HEK293 (cell line): ENCODE measurements at regions not wholly inside any gene's neighbourhood (a gene's known extent, or its start where the extent isn't known, plus 50 kb on each side); places are given as distances from the start of the nearest gene placed in this dataset.

Experiments used
- CTCF ChIA-PET: fragments of 350-600 bp; formaldehyde crosslinking; extraction: SDS; loops from one replicate; lab custom pipeline; 2021; ENCODE audit warnings: antibody characterized with exemption; lab: Yijun Ruan, JAX
- POLR2A ChIA-PET: fragments of 300-600 bp; formaldehyde crosslinking; extraction: SDS; loops from one replicate; lab custom pipeline; 2020; ENCODE audit warnings: antibody characterized with exemption, inconsistent platforms; lab: Yijun Ruan, JAX
- H3K27ac ChIP-seq: fragments of 200-500 bp; sonication (Bioruptor generic); 2 replicates; pipeline ENCODE4 v1.5.1; 2014; ENCODE audit warnings: low read depth, low read length, control low read depth, inconsistent platforms; ENCODE audit errors: extremely low read depth
- H3K36me3 ChIP-seq, 2 experiments: fragments of 200-500 bp in 1 of 2; sonication (Bioruptor generic) in 1 of 2; 1 replicate in 1 of 2; 2 replicates in 1 of 2; pipeline ENCODE4 v1.5.1; 2014 to 2017; ENCODE audit warnings: inconsistent platforms in 2 of 2, low read length in 2 of 2; ENCODE audit not compliant: control insufficient read depth in 2 of 2, insufficient read depth in 1 of 2
- H3K4me1 ChIP-seq: fragments of 200-500 bp; sonication (Bioruptor generic); 2 replicates; pipeline ENCODE4 v1.5.1; 2014; ENCODE audit warnings: mild to moderate bottlenecking, low read length, inconsistent platforms; ENCODE audit not compliant: control insufficient read depth, insufficient read depth
- H3K4me3 ChIP-seq: 2 replicates; pipeline ENCODE4 v1.5.1; 2011; ENCODE audit warnings: low read depth, mild to moderate bottlenecking, control low read depth, low read length, moderate library complexity
- H3K9me3 ChIP-seq: fragments of 200-500 bp; sonication (Bioruptor generic); 2 replicates; pipeline ENCODE4 v1.5.1; 2014; ENCODE audit warnings: low read depth, low read length, inconsistent platforms; ENCODE audit not compliant: control insufficient read depth, insufficient read depth
- GLIS1 ChIP-seq: fragments of 450-650 bp; formaldehyde crosslinking; IDR thresholded peaks from 2 replicates; pipeline ENCODE4 v1.5.1; 2016; ENCODE audit warnings: missing biosample characterization, missing genetic modification characterization
- HOXA7 ChIP-seq: sonication (generic); formaldehyde crosslinking; IDR thresholded peaks from 2 replicates; pipeline ENCODE4 v1.8.1; 2022; ENCODE audit warnings: missing genetic modification reagents, borderline replicate concordance
- PRDM4 ChIP-seq: fragments of 450-650 bp; formaldehyde crosslinking; IDR thresholded peaks from 2 replicates; pipeline ENCODE4 v1.5.1; 2017; ENCODE audit warnings: missing biosample characterization, missing genetic modification characterization
- SETDB1 ChIP-seq: IDR thresholded peaks from one replicate; pipeline ENCODE4 v1.6.1; 2017; ENCODE audit warnings: mild to moderate bottlenecking, low read length, moderate library complexity, mixed read lengths; ENCODE audit not compliant: insufficient read length
- SP2 ChIP-seq: fragments of 450-650 bp; formaldehyde crosslinking; IDR thresholded peaks from 2 replicates; pipeline ENCODE4 v1.5.1; 2016; ENCODE audit warnings: missing biosample characterization, missing genetic modification characterization
- TCF7L2 ChIP-seq: IDR thresholded peaks from 2 replicates; pipeline ENCODE4 v1.6.1; 2011; ENCODE audit warnings: low read depth, mild to moderate bottlenecking, inconsistent platforms, low read length, moderate library complexity, borderline replicate concordance
- WT1 ChIP-seq: fragments of 450-650 bp; formaldehyde crosslinking; IDR thresholded peaks from 2 replicates; pipeline ENCODE4 v1.5.1; 2016; ENCODE audit warnings: missing biosample characterization, missing genetic modification characterization
- ZBTB21 ChIP-seq: fragments of 450-650 bp; formaldehyde crosslinking; IDR thresholded peaks from 2 replicates; pipeline ENCODE4 v1.5.1; 2017; ENCODE audit warnings: missing biosample characterization, missing genetic modification characterization
- ZBTB48 ChIP-seq: fragments of 450-650 bp; formaldehyde crosslinking; IDR thresholded peaks from 2 replicates; pipeline ENCODE4 v1.5.1; 2016; ENCODE audit warnings: missing biosample characterization, missing genetic modification characterization
- ZBTB7A ChIP-seq: fragments of 450-650 bp; formaldehyde crosslinking; IDR thresholded peaks from 2 replicates; pipeline ENCODE4 v1.5.1; 2016; ENCODE audit warnings: low read depth, missing biosample characterization, missing genetic modification characterization
- ZNF121 ChIP-seq: fragments of 450-650 bp; formaldehyde crosslinking; IDR thresholded peaks from 2 replicates; pipeline ENCODE4 v1.5.1; 2016; ENCODE audit warnings: missing biosample characterization, missing genetic modification characterization
- ZNF324 ChIP-seq: fragments of 450-650 bp; formaldehyde crosslinking; IDR thresholded peaks from 2 replicates; pipeline ENCODE4 v1.5.1; 2016; ENCODE audit warnings: missing biosample characterization, missing genetic modification characterization
- ZNF398 ChIP-seq: fragments of 450-650 bp; formaldehyde crosslinking; IDR thresholded peaks from 2 replicates; pipeline ENCODE4 v1.5.1; 2017; ENCODE audit warnings: missing biosample characterization, missing genetic modification characterization
- ZNF548 ChIP-seq: fragments of 450-650 bp; formaldehyde crosslinking; IDR thresholded peaks from 2 replicates; pipeline ENCODE4 v1.5.1; 2016; ENCODE audit warnings: missing biosample characterization, missing genetic modification characterization
- ZNF596 ChIP-seq: fragments of 450-650 bp; IDR thresholded peaks from 2 replicates; pipeline ENCODE4 v1.5.0; 2018; ENCODE audit warnings: missing biosample characterization, mild to moderate bottlenecking, missing genetic modification characterization, moderate library complexity
- ZNF664 ChIP-seq: fragments of 450-650 bp; formaldehyde crosslinking; IDR thresholded peaks from 2 replicates; pipeline ENCODE4 v1.5.1; 2016; ENCODE audit warnings: missing biosample characterization, missing genetic modification characterization
- ZNF670 ChIP-seq: fragments of 450-650 bp; formaldehyde crosslinking; IDR thresholded peaks from 2 replicates; pipeline ENCODE4 v1.5.1; 2016; ENCODE audit warnings: missing biosample characterization, missing genetic modification characterization, low read depth
- ZNF792 ChIP-seq: fragments of 450-650 bp; formaldehyde crosslinking; IDR thresholded peaks from 2 replicates; pipeline ENCODE4 v1.5.1; 2016; ENCODE audit warnings: missing biosample characterization, missing genetic modification characterization
- ZSCAN18 ChIP-seq: fragments of 450-650 bp; formaldehyde crosslinking; IDR thresholded peaks from 2 replicates; pipeline ENCODE4 v1.5.1; 2016; ENCODE audit warnings: missing biosample characterization, missing genetic modification characterization
- TF ChIP-seq, protein P1 (sequence below): fragments of 450-650 bp; formaldehyde crosslinking; IDR thresholded peaks from 2 replicates; pipeline ENCODE4 v1.5.1; 2016; ENCODE audit warnings: missing biosample characterization, missing genetic modification characterization
- TF ChIP-seq, protein P2 (sequence below): fragments of 450-650 bp; formaldehyde crosslinking; IDR thresholded peaks from 2 replicates; pipeline ENCODE4 v1.5.1; 2016; ENCODE audit warnings: missing biosample characterization, missing genetic modification characterization
- TF ChIP-seq, protein P3 (sequence below): fragments of 450-650 bp; formaldehyde crosslinking; IDR thresholded peaks from 2 replicates; pipeline ENCODE4 v1.5.1; 2016; ENCODE audit warnings: missing biosample characterization, missing genetic modification characterization, borderline replicate concordance
- TF ChIP-seq, protein P4 (sequence below): IDR thresholded peaks from 2 replicates; pipeline ENCODE4 v1.6.1; 2011; ENCODE audit warnings: mild to moderate bottlenecking, low read depth, low read length, borderline replicate concordance

DNA sequence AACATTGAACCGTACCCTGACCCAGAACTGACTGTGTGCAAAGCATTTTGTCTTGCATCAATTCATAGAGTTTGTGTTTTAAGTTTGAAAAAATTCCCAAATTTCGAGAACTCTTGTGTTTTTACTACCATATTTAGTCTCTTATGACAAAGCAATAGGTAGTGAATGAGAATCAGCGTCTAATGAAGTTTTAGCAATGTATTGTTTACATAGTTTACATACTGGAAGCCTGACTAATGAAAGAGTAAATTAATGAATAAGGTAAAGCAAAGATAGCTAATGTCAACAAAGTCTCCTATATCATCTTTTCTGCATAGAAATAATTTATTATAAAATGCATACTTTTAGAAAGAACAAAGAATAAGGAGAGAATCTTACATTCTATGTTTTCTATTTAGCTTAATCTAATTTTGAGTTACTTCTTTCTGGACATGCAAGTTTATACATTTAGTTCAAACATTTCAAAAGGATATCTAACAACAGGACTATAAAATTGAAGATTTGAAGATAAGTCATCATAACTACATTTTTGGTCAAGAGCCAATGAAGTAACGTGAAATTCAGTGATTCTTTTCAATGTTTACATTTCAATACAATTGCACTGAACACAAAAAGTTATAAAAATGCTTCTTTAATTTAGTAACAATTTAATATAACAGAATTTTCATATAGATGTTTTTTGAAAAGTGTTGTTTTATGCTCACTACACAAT lies 1943.7 kb downstream of the NCAM2 start (continued):
- TF ChIP-seq, protein P1, sequence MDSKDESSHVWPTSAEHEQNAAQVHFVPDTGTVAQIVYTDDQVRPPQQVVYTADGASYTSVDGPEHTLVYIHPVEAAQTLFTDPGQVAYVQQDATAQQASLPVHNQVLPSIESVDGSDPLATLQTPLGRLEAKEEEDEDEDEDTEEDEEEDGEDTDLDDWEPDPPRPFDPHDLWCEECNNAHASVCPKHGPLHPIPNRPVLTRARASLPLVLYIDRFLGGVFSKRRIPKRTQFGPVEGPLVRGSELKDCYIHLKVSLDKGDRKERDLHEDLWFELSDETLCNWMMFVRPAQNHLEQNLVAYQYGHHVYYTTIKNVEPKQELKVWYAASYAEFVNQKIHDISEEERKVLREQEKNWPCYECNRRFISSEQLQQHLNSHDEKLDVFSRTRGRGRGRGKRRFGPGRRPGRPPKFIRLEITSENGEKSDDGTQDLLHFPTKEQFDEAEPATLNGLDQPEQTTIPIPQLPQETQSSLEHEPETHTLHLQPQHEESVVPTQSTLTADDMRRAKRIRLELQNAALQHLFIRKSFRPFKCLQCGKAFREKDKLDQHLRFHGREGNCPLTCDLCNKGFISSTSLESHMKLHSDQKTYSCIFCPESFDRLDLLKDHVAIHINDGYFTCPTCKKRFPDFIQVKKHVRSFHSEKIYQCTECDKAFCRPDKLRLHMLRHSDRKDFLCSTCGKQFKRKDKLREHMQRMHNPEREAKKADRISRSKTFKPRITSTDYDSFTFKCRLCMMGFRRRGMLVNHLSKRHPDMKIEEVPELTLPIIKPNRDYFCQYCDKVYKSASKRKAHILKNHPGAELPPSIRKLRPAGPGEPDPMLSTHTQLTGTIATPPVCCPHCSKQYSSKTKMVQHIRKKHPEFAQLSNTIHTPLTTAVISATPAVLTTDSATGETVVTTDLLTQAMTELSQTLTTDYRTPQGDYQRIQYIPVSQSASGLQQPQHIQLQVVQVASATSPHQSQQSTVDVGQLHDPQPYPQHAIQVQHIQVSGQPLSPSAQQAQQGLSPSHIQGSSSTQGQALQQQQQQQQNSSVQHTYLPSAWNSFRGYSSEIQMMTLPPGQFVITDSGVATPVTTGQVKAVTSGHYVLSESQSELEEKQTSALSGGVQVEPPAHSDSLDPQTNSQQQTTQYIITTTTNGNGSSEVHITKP (tag by site-specific recombination) = no peak
- no peak for TF ChIP-seq SETDB1
- no peak for TF ChIP-seq HOXA7 (CRISPR knock-in tag)
- TF ChIP-seq, protein P2, sequence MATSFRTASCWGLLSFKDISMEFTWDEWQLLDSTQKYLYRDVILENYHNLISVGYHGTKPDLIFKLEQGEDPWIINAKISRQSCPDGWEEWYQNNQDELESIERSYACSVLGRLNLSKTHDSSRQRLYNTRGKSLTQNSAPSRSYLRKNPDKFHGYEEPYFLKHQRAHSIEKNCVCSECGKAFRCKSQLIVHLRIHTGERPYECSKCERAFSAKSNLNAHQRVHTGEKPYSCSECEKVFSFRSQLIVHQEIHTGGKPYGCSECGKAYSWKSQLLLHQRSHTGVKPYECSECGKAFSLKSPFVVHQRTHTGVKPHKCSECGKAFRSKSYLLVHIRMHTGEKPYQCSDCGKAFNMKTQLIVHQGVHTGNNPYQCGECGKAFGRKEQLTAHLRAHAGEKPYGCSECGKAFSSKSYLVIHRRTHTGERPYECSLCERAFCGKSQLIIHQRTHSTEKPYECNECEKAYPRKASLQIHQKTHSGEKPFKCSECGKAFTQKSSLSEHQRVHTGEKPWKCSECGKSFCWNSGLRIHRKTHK (tag by site-specific recombination) = no peak
- TF ChIP-seq ZNF792 (tag by site-specific recombination) = no peak
- TF ChIP-seq, protein P3, sequence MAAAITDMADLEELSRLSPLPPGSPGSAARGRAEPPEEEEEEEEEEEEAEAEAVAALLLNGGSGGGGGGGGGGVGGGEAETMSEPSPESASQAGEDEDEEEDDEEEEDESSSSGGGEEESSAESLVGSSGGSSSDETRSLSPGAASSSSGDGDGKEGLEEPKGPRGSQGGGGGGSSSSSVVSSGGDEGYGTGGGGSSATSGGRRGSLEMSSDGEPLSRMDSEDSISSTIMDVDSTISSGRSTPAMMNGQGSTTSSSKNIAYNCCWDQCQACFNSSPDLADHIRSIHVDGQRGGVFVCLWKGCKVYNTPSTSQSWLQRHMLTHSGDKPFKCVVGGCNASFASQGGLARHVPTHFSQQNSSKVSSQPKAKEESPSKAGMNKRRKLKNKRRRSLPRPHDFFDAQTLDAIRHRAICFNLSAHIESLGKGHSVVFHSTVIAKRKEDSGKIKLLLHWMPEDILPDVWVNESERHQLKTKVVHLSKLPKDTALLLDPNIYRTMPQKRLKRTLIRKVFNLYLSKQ (tag by site-specific recombination) = no peak
- TF ChIP-seq ZBTB21 (tag by site-specific recombination) = no peak
- TF ChIP-seq, protein P4, sequence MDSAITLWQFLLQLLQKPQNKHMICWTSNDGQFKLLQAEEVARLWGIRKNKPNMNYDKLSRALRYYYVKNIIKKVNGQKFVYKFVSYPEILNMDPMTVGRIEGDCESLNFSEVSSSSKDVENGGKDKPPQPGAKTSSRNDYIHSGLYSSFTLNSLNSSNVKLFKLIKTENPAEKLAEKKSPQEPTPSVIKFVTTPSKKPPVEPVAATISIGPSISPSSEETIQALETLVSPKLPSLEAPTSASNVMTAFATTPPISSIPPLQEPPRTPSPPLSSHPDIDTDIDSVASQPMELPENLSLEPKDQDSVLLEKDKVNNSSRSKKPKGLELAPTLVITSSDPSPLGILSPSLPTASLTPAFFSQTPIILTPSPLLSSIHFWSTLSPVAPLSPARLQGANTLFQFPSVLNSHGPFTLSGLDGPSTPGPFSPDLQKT = no peak
- no peak for TF ChIP-seq ZNF664 (tag by site-specific recombination)
- TF ChIP-seq ZNF596 = no peak
- TF ChIP-seq PRDM4 (tag by site-specific recombination) = no peak
- TF ChIP-seq ZBTB7A (tag by site-specific recombination) = no peak
- TF ChIP-seq ZSCAN18 (tag by site-specific recombination) = no peak

DNA sequence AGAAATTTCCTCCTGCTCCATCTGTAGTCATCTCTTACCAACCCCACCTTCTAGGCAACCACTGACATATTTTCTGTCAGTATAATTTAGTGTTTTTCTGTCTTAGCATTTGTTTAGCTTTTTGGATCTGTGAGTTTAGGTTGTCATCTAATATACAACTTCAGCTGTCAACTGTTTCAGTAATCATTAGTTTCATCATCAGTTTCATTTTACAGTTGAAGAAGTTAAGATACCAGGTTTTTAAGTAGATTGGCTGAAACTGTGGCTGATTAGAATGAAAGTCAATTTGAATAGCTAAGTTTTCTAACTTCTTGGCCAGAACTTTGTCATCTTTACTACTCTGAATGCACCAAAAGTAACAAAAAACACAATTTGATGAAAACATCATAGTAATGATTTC lies 1957.3 kb downstream of the NCAM2 start:
- H3K4me1 ChIP-seq = no peaks in the 10 kb centered on the region
- H3K36me3 ChIP-seq = no peaks in the 10 kb centered on the region
- H3K9me3 ChIP-seq = no peaks in the 10 kb centered on the region
- no peak overlapping the region for H3K27ac ChIP-seq
- H3K4me3 ChIP-seq = no peak overlapping the region
- POLR2A ChIA-PET = no interaction called here
- CTCF ChIA-PET = no interaction called here
- TF ChIP-seq ZNF670 (tag by site-specific recombination) (no peak), ZNF398 (tag by site-specific recombination) (no peak), ZNF121 (tag by site-specific recombination) (no peak), WT1 (tag by site-specific recombination) (no peak), TCF7L2 (no peak), ZBTB48 (no peak), ZNF324 (tag by site-specific recombination) (no peak), SP2 (tag by site-specific recombination) (no peak), GLIS1 (no peak), ZNF548 (tag by site-specific recombination) (no peak), ZNF664 (tag by site-specific recombination) (no peak)
